Hematopoietic multipotent progenitor cell treated with erythropoietin and hydrocortisone succinate and interleukin-3 and kit ligand, for 6 days (in vitro differentiated cells): ENCODE measurements at regions not wholly inside any gene's neighbourhood (a gene's known extent, or its start where the extent isn't known, plus 50 kb on each side); places are given as distances from the start of the nearest gene placed in this dataset.

Experiments
- DNase-seq: peaks from one replicate; pipeline ENCODE4 v3.0.0-alpha.2; 2015

DNA sequence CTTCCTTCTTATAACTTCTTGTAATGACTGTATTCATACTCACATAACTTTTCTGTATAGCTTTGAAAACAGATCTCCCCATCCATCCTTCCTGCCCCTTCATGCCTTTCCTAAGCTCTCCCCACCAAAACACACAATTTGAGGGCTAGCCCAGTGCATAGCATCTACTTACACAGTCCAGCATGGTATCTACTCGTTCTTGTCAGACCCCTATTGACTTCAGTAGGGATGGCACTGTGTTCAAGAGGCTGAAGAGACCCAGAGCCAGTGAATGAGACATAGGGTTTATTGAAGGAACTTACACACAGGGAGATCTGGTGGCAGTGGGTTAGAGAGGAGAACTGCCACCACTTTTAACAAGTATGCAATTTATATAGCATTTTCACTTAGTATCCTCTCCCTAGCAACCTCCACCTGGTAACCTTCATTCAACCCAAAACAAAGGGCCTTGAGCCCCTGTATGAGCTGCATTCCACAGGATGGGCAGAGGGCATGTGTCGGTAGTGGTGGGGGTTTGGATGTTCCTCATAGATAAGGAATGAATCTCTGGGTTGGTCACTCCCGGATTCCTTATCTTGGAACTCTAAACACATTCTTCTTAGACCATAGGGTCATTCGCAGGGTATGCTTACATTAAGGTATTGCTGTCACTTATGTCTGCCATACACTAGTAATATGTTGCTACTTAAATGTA lies 64.9 kb upstream of the GNG12 start:
- DNase-seq = no peak

- DNase-seq = no peak
Observed at GRCh38 chr1:67897270-67897949, 64.1 kb upstream of the GNG12 start.

GRCh38 chr1:67896826-67897225 lies 63.6 kb upstream of the GNG12 start:
- no peak for DNase-seq

DNA sequence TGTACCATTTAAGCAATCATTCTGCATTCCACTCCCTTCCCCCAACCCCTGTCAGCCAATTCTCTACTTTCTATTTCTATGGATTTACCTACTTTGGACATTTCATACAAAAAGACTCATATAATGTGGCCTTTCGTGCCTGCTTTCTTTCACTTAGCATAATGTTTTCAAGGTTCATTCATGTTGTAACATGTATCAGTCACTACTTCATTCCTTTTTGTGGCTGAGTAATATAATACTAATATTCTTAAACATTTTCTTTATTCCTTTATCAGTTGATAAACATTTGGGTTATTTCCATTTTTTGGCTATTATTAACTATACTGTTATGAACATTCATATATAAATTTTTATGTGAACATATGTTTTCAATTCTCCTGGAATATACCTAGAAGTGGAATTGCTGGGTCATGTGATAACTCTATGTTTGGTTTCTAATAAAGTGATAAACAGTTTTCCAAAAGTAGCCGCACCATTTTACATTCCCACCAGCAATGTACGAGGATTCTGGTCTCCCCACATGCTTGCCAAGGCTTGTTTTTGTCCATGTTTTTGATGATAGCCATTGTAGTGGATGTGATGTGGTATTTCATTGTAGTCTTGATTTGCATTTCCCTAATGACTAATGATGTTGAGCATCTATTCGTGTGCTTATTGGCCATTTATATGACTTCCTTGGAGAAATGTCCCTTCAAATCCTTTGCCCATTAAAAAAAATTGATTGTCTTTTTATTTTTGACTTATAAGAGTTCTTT lies 61.9 kb upstream of the GNG12 start:
- DNase-seq = no peak

DNA sequence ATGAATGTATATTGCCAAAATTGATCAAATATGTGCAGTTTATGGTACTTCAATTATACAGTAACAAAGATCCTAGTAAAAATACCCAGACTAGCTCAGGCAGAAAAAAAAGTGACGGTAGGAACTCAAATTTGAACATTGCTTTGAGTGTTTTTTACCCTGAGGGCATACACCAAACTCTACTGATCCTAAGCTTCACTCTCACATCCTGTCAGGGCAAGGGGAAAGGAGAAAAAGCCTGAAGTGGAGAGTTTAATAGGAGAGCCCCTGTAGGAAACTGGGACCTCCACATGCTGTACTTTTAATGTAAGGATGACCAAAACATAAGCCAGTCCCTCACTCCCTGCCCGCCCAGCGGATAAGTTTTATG lies 59.8 kb upstream of the GNG12 start:
- DNase-seq = no peak

DNA sequence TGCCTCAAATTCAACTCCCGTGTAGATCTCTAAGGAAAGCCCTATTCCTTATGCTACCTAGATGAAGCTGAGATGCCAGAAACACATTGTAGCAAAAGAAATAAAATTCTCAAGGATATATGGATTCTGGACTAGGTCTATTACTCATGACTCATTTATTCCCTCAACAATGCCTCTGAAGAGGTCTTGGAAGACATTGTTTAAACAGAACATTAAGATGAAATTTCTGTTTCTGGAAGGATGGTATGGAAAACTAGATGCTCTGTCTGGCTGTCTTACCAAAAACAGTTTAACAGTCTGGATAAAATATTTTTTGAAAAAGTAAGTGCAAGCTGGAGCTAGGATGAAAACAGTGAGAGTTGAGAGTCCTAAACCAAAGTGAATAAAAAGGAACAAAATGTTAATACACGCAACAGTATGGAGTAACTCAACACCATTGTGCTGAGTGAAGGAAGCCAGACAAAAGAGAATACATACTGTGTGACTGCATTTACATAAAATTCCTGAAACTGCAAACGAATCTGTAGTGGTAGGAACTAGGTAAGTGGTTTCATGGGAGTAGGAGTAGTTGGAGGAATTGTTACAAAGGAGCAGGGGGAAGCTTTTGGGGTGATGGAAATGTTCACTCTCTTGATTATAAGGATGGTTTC lies 59.3 kb upstream of the GNG12 start:
- DNase-seq = no peak

DNA sequence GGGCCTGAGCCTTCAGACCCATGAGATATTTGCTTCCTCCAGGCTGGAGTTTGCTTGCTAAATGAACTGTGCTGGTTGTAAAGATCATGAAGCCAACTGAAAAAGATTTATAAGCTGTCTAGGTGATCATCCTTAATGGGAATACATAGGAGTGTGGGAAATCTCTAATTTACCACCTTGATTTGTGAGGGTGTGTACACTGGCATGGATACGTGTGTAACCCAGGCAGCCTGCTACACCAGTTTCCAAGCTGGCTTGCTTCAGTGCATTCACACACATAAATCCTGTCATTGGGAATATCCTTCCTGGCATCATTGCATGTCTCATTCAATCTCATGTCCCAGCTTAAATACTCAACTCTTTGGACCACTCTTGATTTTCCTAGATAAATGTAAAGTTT lies 57.6 kb upstream of the GNG12 start:
- DNase-seq = no peak

- DNase-seq = peak; percentile 8
Observed at GRCh38 chr1:67889953-67890567, 56.8 kb upstream of the GNG12 start.

GRCh38 chr1:67889466-67889865 lies 56.2 kb upstream of the GNG12 start:
- no peak for DNase-seq

DNA sequence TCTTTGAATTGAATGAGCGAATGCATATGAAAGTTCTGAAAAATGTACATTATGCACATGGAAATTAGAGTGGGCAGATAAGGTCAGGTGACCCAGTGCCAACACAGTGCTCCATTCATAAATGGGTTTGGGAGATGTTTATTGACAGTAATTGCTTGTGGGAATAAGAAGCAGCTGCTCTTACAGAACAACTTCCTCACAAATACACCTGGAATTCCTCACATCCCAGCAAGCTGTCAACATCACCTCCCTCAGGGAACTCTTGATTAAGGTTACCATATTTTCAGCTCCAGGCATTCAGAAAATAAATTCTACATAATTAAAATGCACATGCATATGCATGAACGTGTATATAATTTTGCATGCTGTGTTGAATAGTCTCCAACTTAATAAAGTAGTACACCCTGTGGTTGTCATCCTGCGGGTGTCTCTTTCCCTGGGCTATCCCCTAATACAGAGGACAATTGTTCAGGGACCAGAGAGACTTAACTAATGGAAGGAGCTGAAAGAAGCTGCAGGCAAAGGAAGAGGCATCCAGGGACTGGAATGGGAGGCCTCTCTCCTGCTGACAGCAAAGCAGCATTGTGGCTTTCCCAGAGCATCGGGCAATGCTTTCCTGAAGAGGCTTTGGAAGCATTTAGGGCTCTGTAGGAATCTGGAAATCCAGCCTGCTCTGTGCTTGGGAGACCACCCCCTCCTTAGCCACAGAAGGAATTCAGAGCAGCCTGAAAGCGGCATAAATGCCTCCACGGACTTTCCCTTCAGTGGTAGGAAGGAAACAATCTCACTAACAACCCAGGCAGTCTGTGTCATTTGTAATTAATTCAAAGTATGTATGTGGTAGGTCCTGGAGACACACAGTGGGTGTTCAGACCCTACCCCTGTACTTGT lies 55.2 kb upstream of the GNG12 start:
- DNase-seq = no peak

- DNase-seq = no peak
Observed at GRCh38 chr1:67887146-67887545, 53.9 kb upstream of the GNG12 start.

DNA sequence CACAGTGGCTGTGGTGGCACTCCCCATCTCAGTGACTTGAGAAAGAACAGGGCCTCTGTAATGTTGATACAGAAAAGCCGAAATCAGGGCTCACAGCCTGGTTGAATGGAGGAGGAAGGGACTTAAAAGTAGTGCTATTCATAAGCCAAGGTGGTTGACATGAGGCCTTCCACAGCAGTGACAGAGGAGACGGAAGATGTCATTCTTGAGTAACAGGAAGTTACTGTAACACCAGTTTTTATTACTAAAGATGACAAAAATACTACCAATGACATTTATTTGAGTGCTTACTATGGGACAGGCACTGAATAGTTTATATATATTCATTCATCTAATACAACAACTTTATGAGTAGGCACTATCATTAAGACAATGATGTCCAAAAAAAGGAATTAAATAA lies 52.8 kb upstream of the GNG12 start:
- peak; percentile 21 for DNase-seq

DNA sequence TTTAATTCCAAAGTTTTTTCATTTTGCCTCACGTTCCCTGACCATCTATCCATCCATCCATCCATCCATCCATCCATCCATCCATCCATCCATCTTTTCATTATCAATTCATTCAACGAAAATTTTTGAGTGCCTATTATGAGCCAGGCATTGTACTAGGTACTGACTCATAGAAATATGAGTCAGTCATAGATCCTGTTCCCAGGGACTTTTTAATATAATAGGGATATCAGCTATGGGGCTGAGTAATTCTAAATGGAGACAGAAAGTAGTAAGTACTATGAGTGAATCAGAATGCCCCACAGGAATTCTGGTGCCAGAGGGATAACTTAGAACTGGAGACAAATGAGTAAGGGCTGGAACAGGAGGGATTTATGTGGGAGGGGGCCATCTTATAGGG lies 49.8 kb upstream of the GNG12 start:
- no peak for DNase-seq
